SKM-1 (cell line): ENCODE measurements at regions not wholly inside any gene's neighbourhood (a gene's known extent, or its start where the extent isn't known, plus 50 kb on each side); places are given as distances from the start of the nearest gene placed in this dataset.

Experiments
- DNase-seq: peaks from one replicate; lab custom pipeline; 2025; ENCODE audit not compliant: unreplicated experiment; lab: John Stamatoyannopoulos, UW

- DNase-seq, result no peak
Observed at GRCh38 chr4:41883988-41884734, 51.1 kb upstream of the TMEM33 start.

DNA sequence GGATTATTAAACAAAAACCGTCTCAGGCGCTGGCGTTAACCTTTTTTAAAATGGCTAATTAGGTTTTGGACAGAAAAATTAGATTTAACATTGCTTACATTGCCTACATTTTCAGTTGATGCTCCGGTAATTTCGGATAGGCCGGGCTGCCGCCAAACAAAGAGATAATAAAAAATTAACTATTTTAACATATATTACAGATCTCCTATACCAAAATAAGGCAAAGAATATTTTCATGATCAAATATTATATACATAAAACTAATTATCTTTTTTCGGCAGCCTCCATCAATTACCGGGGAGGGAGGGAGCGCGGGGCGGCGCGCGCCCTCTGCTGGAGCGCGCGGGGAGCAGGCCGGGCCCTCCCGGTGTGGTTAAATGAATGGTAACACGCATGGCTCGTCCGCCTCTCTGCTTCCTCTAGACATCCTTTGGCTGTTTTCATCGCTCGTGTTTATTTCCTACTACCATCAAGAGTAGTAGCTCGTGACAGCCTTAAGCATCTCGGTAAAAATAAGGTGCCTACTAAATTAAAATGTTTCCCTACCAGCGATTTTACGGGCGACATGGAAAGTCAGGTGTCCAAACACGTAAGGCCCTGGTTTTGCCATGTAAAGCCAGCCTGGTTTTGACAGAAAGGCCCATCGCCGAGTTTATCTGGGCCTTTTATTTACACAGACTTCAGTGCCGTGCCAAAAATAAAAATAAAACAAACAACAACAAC lies 52.4 kb upstream of the TMEM33 start:
- DNase-seq, result no peak

GRCh38 chr4:41881981-41882624 lies 53.1 kb upstream of the TMEM33 start:
- no peak for DNase-seq

- DNase-seq, result no peak
Observed at GRCh38 chr4:41880840-41881831, 54.1 kb upstream of the TMEM33 start.

GRCh38 chr4:41880022-41880837 lies 55.0 kb upstream of the TMEM33 start:
- no peak for DNase-seq

GRCh38 chr4:41879552-41879951 lies 55.7 kb upstream of the TMEM33 start:
- DNase-seq, result no peak

DNA sequence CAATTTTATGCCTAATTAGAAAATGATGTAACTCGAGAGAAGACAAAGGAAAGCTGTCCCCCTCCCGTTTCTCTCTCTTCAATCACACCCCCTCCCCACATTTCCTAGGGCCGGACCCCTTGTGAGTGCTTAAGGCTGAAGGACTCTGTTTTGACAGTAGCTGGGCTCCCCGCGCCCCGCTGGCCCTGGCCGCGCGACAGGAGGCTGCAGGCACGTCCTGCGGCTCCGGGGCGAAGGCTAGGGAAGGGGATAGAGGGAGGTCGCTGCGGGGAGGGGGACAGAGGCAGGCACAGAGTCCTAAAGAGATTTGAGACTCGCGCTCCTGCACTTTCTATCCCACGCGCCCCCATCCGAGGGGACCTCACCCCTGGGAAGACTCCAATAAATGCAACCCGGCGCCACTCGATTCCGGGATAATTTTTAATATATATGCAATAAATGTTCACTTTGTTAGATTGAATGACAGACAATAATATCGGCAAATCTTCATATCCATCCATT lies 56.2 kb upstream of the TMEM33 start:
- no peak for DNase-seq

DNA sequence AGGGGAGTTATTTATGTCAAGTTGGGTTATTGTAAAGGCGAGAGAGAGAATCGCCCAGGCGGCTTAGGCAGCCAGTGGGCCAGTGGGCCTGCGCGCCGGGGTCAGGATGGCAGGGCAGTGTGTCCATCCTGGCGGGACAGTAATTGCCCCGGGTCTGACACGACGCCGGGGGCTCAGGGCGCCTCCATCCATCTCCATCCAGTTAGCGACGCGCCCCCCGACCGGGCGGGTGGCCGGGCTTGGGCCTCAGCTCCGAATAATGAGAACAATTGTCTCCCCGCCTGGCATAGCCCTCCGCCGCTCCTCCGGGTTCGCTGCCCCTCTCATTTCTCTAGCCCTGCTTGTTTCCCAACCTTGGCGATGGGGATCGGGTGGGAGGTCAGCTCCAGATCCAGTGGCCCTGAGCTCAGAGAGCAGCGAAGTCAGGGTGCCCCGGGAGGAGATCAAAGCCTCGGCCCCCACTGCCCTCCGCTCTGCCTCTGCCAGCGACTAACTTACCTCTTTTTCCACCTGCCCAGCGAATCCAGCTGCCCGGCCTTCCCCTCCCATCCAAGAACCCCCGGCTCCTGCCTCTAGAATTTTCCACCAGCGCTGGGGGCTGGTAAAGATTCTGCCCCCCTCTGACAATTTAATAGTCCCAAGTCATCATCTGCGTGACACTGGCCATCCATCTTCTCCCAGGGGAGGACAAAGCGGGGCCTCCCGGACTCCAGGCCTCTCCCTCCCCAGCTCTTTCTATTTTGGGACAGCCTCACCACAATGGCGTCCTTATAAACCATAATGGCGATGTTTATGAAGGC lies 56.9 kb upstream of the TMEM33 start:
- no peak for DNase-seq

GRCh38 chr4:41877020-41877796 lies 58.0 kb upstream of the TMEM33 start:
- no peak for DNase-seq

GRCh38 chr4:41874873-41875272 lies 60.4 kb upstream of the TMEM33 start:
- DNase-seq, result no peak

DNA sequence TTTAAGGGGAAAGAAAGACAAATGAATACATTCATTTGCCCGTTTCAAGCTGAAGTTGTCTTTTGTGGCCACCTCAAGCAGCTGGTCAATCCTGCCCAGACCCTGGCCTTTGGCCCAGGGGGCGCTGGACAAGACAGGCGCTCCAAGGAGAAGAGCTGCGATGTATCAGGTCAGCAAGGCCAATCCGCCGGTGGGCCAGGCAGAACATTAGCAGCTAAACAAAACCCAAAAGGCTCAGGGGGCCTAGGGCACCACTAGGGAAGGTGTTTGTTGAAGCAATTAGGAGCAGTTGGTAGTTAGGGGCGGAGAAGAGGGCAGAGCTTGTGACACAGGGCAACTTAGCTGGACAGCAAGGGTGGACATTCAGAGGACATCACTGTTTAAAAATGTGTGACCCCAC lies 60.8 kb upstream of the TMEM33 start:
- DNase-seq, result no peak

DNA sequence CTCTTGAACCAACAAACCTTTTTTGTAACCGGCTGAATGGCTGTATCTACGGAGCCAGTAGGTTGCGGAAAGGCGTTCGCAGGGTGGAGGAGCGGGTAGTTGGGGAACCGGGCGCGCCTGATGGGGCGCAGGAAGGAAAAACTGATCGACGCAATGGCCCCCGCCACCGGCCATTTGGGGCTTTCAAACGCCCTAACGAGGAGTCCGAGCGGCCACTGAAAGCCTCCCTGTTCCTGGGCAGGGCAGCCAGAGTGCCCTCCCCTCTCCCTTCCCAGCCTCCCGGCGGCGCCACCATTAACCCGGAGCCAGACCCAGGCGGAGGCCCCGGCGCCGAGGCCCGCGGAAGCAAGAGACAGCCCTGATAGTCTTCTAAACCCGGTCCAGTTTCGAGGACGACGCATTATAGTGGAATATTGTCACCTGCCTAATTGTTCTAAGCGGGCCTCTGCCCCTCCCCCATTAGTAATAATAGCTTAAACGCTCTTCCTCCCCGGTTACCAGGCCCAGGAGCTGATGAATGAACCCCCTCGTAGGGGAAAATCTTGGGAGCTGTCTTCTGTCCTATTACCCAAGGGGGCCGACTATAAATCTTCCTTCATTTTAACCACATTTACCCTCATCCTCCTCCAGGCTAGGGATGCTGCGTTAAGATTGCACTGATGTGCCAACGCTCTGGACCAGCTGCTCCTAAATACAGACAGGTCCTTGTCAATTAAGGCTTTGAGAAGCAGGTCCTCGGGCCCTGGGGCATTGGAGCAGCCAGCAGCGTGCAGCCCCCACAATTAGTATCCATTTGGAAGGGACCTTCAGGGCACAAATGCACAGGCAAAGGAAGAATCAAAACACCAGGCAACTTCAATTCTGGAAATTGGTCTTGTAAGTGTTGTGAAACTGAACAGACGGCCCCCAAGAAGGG lies 61.6 kb upstream of the TMEM33 start:
- no peak for DNase-seq

GRCh38 chr4:41870035-41870434 lies 65.2 kb upstream of the TMEM33 start:
- no peak for DNase-seq

DNA sequence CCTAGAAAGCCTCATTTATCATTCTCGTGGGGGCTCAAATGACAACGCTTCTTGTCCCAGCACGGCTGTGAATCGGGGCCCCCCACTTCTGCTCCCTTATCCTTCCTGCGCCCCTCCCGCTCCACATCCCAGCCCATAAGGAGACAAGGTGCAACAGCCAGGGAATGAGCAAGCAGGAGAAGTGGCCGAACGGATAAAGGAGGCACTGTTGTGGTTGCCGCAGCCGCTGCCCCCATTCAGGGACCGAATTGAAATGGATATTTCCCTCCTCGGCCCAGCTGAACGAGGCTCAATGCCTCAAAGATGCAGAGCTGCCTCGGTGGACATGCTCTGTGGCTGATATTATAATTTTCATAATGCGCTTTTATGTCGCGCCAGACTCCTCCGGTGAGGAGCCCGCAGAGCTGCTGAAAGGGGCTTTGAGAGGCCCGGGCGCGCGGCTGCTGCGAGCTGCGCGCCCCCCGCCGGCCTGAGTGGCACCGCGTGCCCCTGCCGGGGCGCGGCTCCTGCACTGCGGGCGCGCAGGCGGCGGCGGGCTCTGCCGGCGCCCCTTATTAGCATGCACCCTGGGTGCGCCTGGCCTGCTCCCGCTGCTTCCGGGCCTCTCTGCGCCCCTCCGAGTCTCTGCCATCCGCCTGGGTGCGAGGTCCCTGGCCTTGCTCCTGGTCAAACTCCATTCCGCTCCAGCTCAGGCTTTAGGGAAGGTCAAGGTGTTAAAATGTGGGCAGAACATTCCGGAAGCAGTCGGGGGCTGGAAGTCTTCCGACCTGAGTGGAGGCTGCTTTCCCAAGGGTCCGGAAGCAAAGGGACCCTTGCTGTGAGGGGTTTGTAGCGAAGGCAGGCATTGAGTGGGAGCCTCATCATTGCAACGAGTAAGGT lies 68.2 kb upstream of the TMEM33 start:
- DNase-seq, result no peak

DNA sequence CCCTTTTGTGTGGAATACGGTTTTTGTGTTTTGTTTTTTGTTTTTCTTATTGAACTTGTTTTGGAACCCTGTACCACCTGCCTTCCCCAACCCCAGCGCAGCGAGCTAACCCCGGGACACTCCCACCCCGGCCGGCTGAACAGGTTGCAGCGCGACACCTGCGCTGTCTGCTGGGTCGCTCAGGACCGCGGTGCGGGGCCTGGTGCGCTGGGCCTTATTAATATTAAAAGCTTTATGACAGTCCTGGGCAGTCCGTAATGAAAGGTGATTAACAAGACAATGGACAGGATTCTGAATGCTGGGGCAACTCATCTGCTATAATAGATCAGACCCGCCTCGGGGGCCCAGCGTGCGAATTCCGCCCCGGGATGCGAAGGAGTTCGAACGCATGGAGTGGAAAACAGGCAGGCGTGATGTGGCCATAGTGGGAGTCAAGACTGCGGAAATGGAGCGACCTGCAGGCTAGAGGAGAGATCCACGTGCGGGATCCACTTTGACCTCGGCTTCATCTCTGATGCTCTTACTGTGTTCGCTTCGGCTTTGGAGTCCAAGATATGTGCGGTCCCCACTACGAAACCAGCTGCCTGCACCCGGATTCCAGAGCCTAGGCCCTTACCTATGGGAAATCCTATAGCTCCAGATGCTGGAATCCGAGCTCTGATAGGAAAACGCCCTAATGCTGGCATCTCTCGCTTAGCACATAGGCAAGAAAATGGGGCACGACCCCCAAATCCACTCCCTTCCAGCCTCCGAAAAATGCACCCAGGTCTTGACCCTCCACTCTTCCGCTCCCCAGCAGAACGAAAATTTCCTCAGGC lies 69.0 kb upstream of the TMEM33 start:
- no peak for DNase-seq
